Body of pancreas (tissue), 4 donors: ENCODE measurements at regions not wholly inside any gene's neighbourhood (a gene's known extent, or its start where the extent isn't known, plus 50 kb on each side); places are given as distances from the start of the nearest gene placed in this dataset.

Experiments used
- ATAC-seq: fragments of 150-250 bp; one replicate; pipeline ENCODE4 v1.9.1; 2016
- DNase-seq, 4 donors: peaks; one replicate each; pipeline ENCODE4 v3.0.0-alpha.2; 2019
- H3K27ac ChIP-seq, 4 donors: fragments of 200-600 bp; sonication (generic); 1 replicate in 3 of 4; 2 replicates in 1 of 4; pipeline versions ENCODE4 v1.5.1 to v1.6.1; 2016 to 2019; ENCODE audit warnings: mild to moderate bottlenecking in 1 of 4, mixed read lengths in 1 of 4, moderate library complexity in 1 of 4
- H3K27me3 ChIP-seq, 2 donors: fragments of 200-600 bp; sonication (generic); one replicate each; pipeline ENCODE4 v1.6.0; 2016; ENCODE audit warnings: mild to moderate bottlenecking in 1 of 2
- H3K36me3 ChIP-seq, 2 donors: fragments of 200-600 bp; sonication (generic); replicated peaks in 1 of 2; 2 replicates each; pipeline ENCODE4 v1.5.1; 2016; ENCODE audit warnings: low read depth in 2 of 2; ENCODE audit not compliant: insufficient read depth in 1 of 2
- H3K4me1 ChIP-seq: fragments of 200-600 bp; sonication (generic); one replicate; pipeline ENCODE4 v1.6.0; 2016
- H3K4me3 ChIP-seq, 2 donors: fragments of 200-600 bp; sonication (generic); 1 replicate in 1 of 2; 2 replicates in 1 of 2; pipeline ENCODE4 v1.5.1; 2016 to 2019
- H3K9me3 ChIP-seq, 3 donors: fragments of 200-600 bp; sonication (generic); 1 replicate in 2 of 3; 2 replicates in 1 of 3; pipeline ENCODE4 v1.5.1; 2016
- CTCF ChIP-seq, 7 experiments: fragments of 450-650 bp in 4 of 7; fragments of 200-600 bp in 3 of 7; sonication (generic) in 3 of 7; IDR thresholded peaks; one replicate each; pipeline ENCODE4 v1.5.1; 2016 to 2019; ENCODE audit warnings: antibody characterized with exemption in 7 of 7
- POLR2A ChIP-seq, 3 donors: fragments of 450-650 bp; IDR thresholded peaks; one replicate each; pipeline ENCODE4 v1.6.1; 2016; ENCODE audit warnings: antibody characterized with exemption in 3 of 3, mild to moderate bottlenecking in 2 of 3
- WGBS, 2 donors: methylation state at CpG; one replicate each; pipeline ENCODE4 v1.1.5; 2017; 5-methylcytosine and 5-hydroxymethylcytosine counted together
- intact Hi-C: fragments of 100-400 bp; cut with DNase I; formaldehyde crosslinking; loops from one replicate; pipeline ENCODE4 v1.15.1; 2023

GRCh38 chr15:38153781-38154180 lies 98.9 kb upstream of the SPRED1 start:
- ATAC-seq = no peak
- Histone ChIP-seq H3K36me3 (no peaks in the 10 kb centered on the region), H3K4me1 (no peaks in the 10 kb centered on the region), H3K27me3 (no peaks in the 10 kb centered on the region), H3K4me3 (no peak overlapping the region), H3K9me3 (peaks cover 0 to 5% (median 0%) of the 10 kb centered on the region in 3 donors), H3K27ac (no peak overlapping the region)
- intact Hi-C loops = no loop called here
- TF ChIP-seq POLR2A (IDR thresholded peaks at IDR 0.05) = no peak
- TF ChIP-seq CTCF (IDR thresholded peaks at IDR 0.05) = no peak
- DNase-seq = no peak

GRCh38 chr15:38154255-38154654 lies 98.4 kb upstream of the SPRED1 start:
- 66 to 73% methylated on average over 1 of the region's 1 CpG for WGBS, 2 donors
- no peak overlapping the region for H3K27ac ChIP-seq

DNA sequence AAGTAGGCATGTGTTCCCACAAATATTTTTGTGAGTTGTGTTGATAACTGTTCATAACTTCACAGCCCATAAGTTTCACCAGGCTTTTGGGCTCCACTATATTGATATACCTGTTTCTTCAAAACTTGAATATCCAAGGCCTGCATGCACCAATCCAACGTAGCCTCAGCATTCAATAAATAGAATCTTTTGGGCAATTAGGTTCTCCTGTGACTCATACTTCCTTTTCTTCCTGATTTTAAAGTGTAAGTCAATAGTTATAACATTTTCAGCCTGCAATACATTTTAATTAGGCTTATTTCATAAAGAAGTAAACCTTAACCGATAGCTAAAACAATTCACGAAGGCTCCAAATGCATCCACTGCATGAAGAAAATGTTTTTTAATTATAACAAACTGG lies 97.8 kb upstream of the SPRED1 start:
- Histone ChIP-seq H3K27ac (no peak overlapping the region), H3K4me3 (no peak overlapping the region), H3K9me3 (peaks cover 0 to 5% (median 0%) of the 10 kb centered on the region in 3 donors), H3K27me3 (no peaks in the 10 kb centered on the region), H3K4me1 (no peaks in the 10 kb centered on the region), H3K36me3 (no peaks in the 10 kb centered on the region)
- no peak for TF ChIP-seq CTCF (IDR thresholded peaks at IDR 0.05)
- no peak for TF ChIP-seq POLR2A (IDR thresholded peaks at IDR 0.05)
- 65 to 66% methylated on average over 3 of the region's 3 CpGs for WGBS, 2 donors
- intact Hi-C loops = no loop called here
- DNase-seq (no peak), ATAC-seq (no peak)

More at GRCh38 chr15:38154255-38154654, 98.4 kb upstream of the SPRED1 start:
- TF ChIP-seq POLR2A (IDR thresholded peaks at IDR 0.05) = no peak
- no peak for TF ChIP-seq CTCF (IDR thresholded peaks at IDR 0.05)
- Histone ChIP-seq H3K27me3 (no peaks in the 10 kb centered on the region), H3K9me3 (peaks cover 0 to 5% (median 0%) of the 10 kb centered on the region in 3 donors), H3K4me3 (no peak overlapping the region), H3K36me3 (no peaks in the 10 kb centered on the region), H3K4me1 (no peaks in the 10 kb centered on the region)
- DNase-seq (no peak), ATAC-seq (no peak)
- intact Hi-C loops = no loop called here

- no peak for ATAC-seq
- no peak overlapping the region for H3K27ac ChIP-seq
- DNase-seq = no peak
- H3K36me3 ChIP-seq = no peaks in the 10 kb centered on the region
- no peaks in the 10 kb centered on the region for H3K4me1 ChIP-seq
- no peak overlapping the region for H3K4me3 ChIP-seq
- no peaks in the 10 kb centered on the region for H3K27me3 ChIP-seq
- intact Hi-C loops = no loop called here
- no peaks in the 10 kb centered on the region for H3K9me3 ChIP-seq
- no peak for TF ChIP-seq CTCF (IDR thresholded peaks at IDR 0.05)
- TF ChIP-seq POLR2A (IDR thresholded peaks at IDR 0.05) = no peak
These were observed 89.0 kb upstream of the SPRED1 start for GRCh38 chr15:38163658-38164057.

DNA sequence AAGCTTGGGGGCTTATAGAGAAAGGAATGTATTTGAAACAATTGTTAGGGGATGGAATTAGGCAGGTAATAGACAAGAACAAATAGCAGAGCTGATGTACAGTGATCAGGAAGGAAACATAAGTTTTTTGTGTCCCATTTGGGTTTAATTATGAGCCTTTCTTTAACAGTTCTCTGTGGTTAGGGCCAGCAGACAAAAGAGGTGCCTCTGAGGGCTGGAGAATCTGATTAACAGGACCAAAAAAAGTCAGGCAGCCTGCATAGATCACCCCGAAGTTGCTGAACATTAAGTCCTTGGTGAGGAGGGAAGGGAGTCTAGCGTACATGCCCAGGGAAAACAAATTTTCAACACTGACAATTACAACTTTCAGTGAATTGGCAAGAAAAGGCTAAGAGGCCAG lies 88.6 kb upstream of the SPRED1 start:
- TF ChIP-seq CTCF (IDR thresholded peaks at IDR 0.05) (no peak), POLR2A (IDR thresholded peaks at IDR 0.05) (no peak)
- Histone ChIP-seq H3K27ac (no peak overlapping the region), H3K27me3 (no peaks in the 10 kb centered on the region), H3K36me3 (no peaks in the 10 kb centered on the region), H3K4me3 (no peak overlapping the region), H3K9me3 (no peaks in the 10 kb centered on the region), H3K4me1 (no peaks in the 10 kb centered on the region)
- 45 to 49% methylated on average over 2 of the region's 2 CpGs for WGBS, 2 donors
- ATAC-seq (no peak), DNase-seq (no peak)
- intact Hi-C loops = no loop called here
